ENCODE measurements at regions not wholly inside any gene's neighbourhood (a gene's known extent, or its start where the extent isn't known, plus 50 kb on each side); places are given as distances from the start of the nearest gene placed in this dataset.

DNA sequence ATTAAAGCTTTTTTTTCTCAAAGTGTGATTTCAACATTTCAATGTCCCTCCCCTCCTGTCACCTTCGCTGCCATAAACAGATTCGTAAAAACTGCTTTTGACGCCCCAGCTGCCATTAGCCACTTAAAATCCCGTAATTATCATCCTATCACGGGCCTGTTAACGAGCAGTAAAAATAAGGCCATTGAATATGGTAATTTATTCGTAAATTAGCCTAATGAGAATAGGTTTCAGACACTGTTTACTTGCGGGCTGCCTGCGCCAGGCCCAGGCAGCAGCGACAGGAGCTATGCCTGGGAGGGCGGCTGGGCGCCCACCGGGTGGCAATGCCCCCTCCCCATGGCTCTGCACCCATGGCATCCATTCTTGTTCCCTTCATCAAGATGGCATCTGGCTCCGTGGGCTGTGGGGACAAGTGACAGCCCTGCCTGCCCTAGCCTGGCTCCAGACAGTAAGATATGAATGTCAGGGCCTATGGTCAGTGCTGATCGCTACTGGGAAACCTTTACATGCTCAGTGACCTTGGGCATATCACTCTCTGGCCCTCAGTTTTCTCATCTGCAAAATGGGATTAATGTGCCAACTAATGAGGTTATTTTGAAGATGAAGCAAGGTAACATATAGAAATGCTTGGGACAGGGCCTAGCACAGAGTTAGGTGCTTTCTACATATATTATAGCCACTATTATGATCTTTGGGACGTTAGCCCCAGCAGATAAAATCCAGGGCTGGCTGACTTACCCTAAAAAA, 500.8 kb downstream of the MN1 start:
- no peak overlapping the region for H3K27ac ChIP-seq (ENCODE audit: low read length)
- no peaks in the 10 kb centered on the region for H3K9me3 ChIP-seq (ENCODE audit: control insufficient read depth in 2 of 2, low read length in 2 of 2)
- peaks cover 6% of the 10 kb centered on the region for H3K4me1 ChIP-seq (ENCODE audit: control insufficient read depth, insufficient read depth, low read length)
- no peak overlapping the region for H3K4me3 ChIP-seq (ENCODE audit: low read length in 2 of 2)
- H3K27me3 ChIP-seq (ENCODE audit: control insufficient read depth in 1 of 2, insufficient read depth in 2 of 2, low read length in 2 of 2) = peaks cover 0 to 17% of the 10 kb centered on the region in 2 donors
- H3K36me3 ChIP-seq (ENCODE audit: control insufficient read depth in 2 of 2, insufficient read depth in 2 of 2, low read length in 2 of 2) = no peaks in the 10 kb centered on the region
- H3K9ac ChIP-seq (ENCODE audit: low read length in 2 of 2) = no peak overlapping the region

DNA sequence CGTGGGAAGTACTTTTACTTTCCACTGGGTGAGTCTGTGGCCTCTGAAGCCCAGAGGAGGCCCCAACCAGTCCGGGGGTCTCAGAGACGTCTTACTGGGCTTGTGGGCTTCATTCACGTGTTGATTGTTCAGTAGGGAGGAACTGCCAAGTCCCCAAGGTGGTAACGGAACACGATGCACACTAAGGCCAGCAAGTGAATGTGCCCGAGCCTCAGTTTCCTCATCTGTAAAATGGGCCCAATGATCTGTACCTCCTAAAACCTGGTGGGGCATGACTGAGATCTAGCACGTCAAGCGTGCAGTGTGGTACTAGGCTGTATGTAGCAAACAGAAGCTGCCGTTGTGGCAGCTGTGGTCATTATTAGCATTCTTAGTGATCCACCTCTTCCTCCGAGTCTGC, 499.1 kb downstream of the MN1 start:
- Histone ChIP-seq H3K9ac (ENCODE audit: low read length in 2 of 2) (no peak overlapping the region), H3K36me3 (ENCODE audit: control insufficient read depth in 2 of 2, insufficient read depth in 2 of 2, low read length in 2 of 2) (no peaks in the 10 kb centered on the region), H3K4me1 (ENCODE audit: control insufficient read depth, insufficient read depth, low read length) (peaks cover 6% of the 10 kb centered on the region), H3K9me3 (ENCODE audit: control insufficient read depth in 2 of 2, low read length in 2 of 2) (no peaks in the 10 kb centered on the region), H3K4me3 (ENCODE audit: low read length in 2 of 2) (no peak overlapping the region), H3K27ac (ENCODE audit: low read length) (no peak overlapping the region), H3K27me3 (ENCODE audit: control insufficient read depth in 1 of 2, insufficient read depth in 2 of 2, low read length in 2 of 2) (peaks cover 0 to 4% of the 10 kb centered on the region in 2 donors)

DNA sequence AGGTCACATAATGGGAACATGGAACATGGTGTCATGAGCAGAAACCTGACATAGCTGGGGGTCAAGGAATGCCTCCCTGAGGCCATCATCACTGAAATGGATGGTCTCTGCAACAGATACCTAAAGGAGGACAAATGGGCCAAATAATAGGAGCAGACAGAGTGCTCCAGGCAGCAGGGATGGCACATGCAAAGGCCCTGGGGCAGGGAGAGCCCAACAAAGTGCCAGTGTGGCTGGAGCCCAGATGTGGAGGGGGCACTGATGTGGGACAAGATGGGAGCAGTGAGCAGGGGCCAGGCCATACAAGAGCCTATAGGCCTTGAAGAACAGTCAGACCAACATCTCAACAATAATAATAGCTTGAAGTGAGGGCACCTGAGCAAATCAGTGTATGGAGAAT, 497.8 kb downstream of the MN1 start:
- Histone ChIP-seq H3K36me3 (ENCODE audit: control insufficient read depth in 2 of 2, insufficient read depth in 2 of 2, low read length in 2 of 2) (no peaks in the 10 kb centered on the region), H3K4me3 (ENCODE audit: low read length in 2 of 2) (no peak overlapping the region), H3K27me3 (ENCODE audit: control insufficient read depth in 1 of 2, insufficient read depth in 2 of 2, low read length in 2 of 2) (peaks cover 0 to 2% of the 10 kb centered on the region in 2 donors), H3K9ac (ENCODE audit: low read length in 2 of 2) (no peak overlapping the region), H3K4me1 (ENCODE audit: control insufficient read depth, insufficient read depth, low read length) (peaks cover 6% of the 10 kb centered on the region), H3K27ac (ENCODE audit: low read length) (no peak overlapping the region), H3K9me3 (ENCODE audit: control insufficient read depth in 2 of 2, low read length in 2 of 2) (peaks cover 4 to 7% of the 10 kb centered on the region in 2 donors)

DNA sequence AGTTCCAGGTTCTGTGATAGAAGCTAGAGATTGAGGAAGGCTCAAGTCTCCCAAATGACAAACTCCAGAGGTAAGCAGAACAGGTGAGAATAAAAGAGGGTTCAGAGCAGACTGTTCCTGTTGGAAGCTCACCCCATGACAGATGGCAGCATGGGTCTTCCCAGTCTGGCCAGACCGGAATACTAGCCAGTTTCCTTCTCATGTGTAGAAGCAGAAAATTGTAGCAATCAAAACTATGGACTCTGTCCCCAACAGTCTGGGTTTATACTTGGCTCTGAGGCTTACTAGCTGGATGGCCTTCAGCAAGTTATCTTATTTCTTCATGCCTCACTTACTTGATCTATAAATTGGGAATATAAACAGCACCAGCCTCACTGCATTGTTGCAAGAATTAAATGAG, 494.8 kb downstream of the MN1 start:
- no peak overlapping the region for H3K9ac ChIP-seq (ENCODE audit: low read length in 2 of 2)
- H3K27ac ChIP-seq (ENCODE audit: low read length) = no peak overlapping the region
- H3K27me3 ChIP-seq (ENCODE audit: control insufficient read depth in 1 of 2, insufficient read depth in 2 of 2, low read length in 2 of 2) = peaks cover 0 to 4% of the 10 kb centered on the region in 2 donors

DNA sequence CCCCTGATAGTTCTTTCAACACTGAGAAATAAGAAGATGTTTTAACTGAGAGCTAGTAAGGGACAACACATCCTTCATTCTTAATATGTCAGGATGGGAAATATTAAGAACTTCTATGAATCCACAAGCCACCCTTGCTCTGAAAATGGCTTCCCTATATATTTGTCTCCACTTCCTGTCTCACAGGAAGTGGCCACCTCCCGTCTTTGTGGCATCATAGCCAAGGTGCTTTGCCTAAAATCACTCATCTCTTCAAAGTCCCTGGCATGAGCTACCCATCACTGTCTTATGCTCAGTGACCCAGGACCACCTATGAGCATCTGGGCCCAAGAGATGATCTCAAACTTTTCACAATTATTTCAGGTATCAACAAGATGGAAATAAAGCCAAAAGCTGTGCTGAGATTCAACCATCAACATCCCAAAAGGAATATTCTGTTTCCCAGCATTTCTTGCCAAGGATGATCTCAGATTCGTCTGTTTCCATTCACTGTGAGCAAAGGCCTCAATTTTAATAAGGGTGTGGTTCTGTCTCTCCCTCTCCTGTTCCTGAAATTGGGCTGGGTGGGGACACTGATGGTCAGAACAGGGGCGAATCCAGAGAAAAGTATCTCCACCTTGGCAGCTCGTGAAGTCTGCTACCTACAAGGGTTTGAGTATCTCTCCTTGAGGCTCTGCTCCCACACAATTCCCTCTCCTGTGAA, 493.9 kb downstream of the MN1 start:
- Histone ChIP-seq H3K9me3 (ENCODE audit: control insufficient read depth in 2 of 2, low read length in 2 of 2) (peaks cover 4 to 7% of the 10 kb centered on the region in 2 donors), H3K27me3 (ENCODE audit: control insufficient read depth in 1 of 2, insufficient read depth in 2 of 2, low read length in 2 of 2) (peaks cover 0 to 4% of the 10 kb centered on the region in 2 donors), H3K27ac (ENCODE audit: low read length) (no peak overlapping the region), H3K4me1 (ENCODE audit: control insufficient read depth, insufficient read depth, low read length) (peaks cover 1% of the 10 kb centered on the region), H3K9ac (ENCODE audit: low read length in 2 of 2) (no peak overlapping the region), H3K4me3 (ENCODE audit: low read length in 2 of 2) (no peak overlapping the region), H3K36me3 (ENCODE audit: control insufficient read depth in 2 of 2, insufficient read depth in 2 of 2, low read length in 2 of 2) (no peaks in the 10 kb centered on the region)

More for the DNA sequence above, 494.8 kb downstream of the MN1 start:
- H3K4me1 ChIP-seq (ENCODE audit: control insufficient read depth, insufficient read depth, low read length) = no peaks in the 10 kb centered on the region
- H3K4me3 ChIP-seq (ENCODE audit: low read length in 2 of 2) = no peak overlapping the region
- H3K36me3 ChIP-seq (ENCODE audit: control insufficient read depth in 2 of 2, insufficient read depth in 2 of 2, low read length in 2 of 2) = no peaks in the 10 kb centered on the region
- peaks cover 4 to 7% of the 10 kb centered on the region in 2 donors for H3K9me3 ChIP-seq (ENCODE audit: control insufficient read depth in 2 of 2, low read length in 2 of 2)

DNA sequence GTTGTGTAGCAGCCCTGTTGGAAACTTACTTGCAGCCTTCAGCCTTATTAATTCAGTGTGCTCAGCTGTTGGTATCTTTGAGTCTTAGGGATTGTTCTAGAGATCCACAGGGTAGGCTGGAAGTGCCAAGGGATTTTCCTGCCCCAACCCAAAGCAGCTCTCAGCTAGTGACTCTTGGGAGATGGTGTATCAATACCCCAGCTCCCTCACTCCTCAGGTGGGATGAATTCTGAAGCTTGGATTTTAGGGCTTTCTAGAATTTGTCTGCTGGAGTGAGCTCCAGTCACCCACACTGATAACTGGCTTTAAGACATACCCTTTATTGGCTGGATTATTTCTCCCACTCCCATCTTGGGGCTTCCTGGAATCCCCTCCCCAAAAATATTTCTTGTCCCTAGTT, 493.0 kb downstream of the MN1 start:
- Histone ChIP-seq H3K9me3 (ENCODE audit: control insufficient read depth in 2 of 2, low read length in 2 of 2) (peaks cover 4 to 7% of the 10 kb centered on the region in 2 donors), H3K36me3 (ENCODE audit: control insufficient read depth in 2 of 2, insufficient read depth in 2 of 2, low read length in 2 of 2) (no peaks in the 10 kb centered on the region), H3K27ac (ENCODE audit: low read length) (no peak overlapping the region), H3K27me3 (ENCODE audit: control insufficient read depth in 1 of 2, insufficient read depth in 2 of 2, low read length in 2 of 2) (peaks cover 0 to 2% of the 10 kb centered on the region in 2 donors), H3K4me3 (ENCODE audit: low read length in 2 of 2) (no peak overlapping the region), H3K4me1 (ENCODE audit: control insufficient read depth, insufficient read depth, low read length) (peaks cover 3% of the 10 kb centered on the region), H3K9ac (ENCODE audit: low read length in 2 of 2) (no peak overlapping the region)

DNA sequence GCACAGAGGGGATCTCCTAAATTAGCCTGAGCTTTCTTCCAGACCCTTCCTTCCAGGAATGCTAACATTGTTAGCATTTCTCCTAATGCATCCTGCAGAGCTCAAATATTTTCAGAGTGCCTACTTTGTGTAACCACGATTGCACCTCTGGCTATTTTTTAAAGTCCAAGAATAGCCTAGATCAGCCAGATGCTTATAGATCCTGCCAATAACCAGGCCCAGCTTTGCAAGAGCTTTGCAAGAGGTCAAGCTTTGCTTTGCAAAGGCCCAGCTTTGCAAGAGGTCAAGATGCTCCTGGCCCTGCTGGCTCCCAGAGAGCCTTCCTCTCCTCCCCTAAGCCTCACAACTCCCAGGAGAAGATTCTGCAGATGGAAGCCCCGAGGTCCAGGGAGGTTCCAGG, 491.9 kb downstream of the MN1 start:
- Histone ChIP-seq H3K4me1 (ENCODE audit: control insufficient read depth, insufficient read depth, low read length) (peaks cover 5% of the 10 kb centered on the region), H3K9ac (ENCODE audit: low read length in 2 of 2) (no peak overlapping the region), H3K9me3 (ENCODE audit: control insufficient read depth in 2 of 2, low read length in 2 of 2) (peaks cover 4 to 7% of the 10 kb centered on the region in 2 donors), H3K4me3 (ENCODE audit: low read length in 2 of 2) (no peak overlapping the region), H3K36me3 (ENCODE audit: control insufficient read depth in 2 of 2, insufficient read depth in 2 of 2, low read length in 2 of 2) (no peaks in the 10 kb centered on the region), H3K27ac (ENCODE audit: low read length) (no peak overlapping the region), H3K27me3 (ENCODE audit: control insufficient read depth in 1 of 2, insufficient read depth in 2 of 2, low read length in 2 of 2) (peaks cover 0 to 2% of the 10 kb centered on the region in 2 donors)

DNA sequence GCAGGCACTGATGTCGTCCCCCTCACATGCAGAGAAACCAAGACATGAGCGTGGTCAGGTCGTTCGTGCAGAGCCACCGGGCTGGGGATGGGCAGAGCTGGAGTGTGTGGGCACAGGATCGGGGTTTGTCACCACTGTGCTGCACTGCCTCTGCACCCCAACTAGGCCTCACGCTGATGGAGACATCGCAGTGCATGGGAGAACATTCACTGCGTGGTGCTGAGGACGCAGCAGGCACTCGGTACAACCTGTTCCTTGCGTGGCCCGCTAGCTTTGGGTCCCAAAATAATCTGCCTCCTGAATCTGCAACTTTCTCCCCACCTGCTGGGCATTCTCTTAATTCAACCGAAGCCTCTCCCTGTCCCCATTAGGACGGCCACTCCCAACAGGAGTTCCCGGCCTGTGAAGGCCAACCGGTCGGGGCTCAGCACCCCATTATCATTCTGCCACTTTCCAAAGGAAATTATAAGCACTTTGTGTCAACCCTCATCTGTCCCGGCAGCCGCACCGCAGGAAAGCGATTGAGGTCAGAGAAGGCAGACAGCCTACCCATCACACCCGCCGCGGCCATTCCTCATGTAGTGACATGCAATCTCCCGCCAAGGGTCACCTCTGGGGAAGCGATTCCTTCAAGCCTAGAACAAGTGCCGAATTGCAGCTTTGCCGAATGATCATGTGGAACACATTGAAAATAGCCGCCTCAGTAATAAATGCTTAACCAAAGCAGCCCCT, 490.4 kb downstream of the MN1 start:
- Histone ChIP-seq H3K27ac (ENCODE audit: low read length) (no peak overlapping the region), H3K9ac (ENCODE audit: low read length in 2 of 2) (no peak overlapping the region), H3K4me3 (ENCODE audit: low read length in 2 of 2) (no peak overlapping the region)

DNA sequence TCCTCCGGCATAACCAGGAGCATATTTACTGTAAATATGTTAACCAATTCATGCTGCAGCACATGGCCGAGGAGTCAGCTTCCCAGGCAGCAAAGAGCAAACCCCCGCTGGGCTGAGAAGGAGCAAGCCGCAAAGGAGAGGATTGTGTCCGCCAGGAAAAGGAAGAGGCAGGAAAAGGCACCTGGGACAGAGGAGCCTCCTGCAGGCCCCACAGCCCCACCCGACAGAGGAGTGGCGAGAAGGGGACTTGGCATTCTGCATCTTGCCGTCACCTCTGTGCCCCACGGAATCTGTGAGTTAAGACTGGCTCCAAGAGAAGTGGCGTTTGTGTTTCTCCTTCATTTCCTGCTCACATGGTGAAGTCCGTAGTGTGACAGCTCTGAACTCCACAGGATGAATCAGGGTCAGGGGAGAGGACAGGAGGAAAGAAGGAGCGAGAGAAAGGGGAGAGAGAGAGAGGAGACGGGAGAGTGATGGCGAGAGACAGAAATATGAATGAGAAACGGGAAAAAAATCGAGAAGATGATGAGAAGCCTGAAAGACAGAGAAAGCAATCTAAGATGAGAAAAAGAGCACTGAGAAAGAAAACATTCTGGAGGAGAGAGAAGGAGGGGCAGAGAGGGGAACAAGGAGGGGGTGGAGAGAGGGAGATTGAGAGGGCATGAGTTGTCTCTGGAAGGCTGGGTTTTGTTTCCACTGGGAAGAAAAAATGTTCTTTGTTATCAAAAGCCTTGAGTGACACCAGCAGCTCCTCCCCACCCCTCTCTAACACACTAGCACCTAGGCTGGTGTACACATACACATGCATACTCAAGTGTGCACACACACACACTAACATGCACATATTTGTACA, 489.6 kb downstream of the MN1 start:
- Histone ChIP-seq H3K4me1 (ENCODE audit: control insufficient read depth, insufficient read depth, low read length) (peaks cover 5% of the 10 kb centered on the region), H3K9ac (ENCODE audit: low read length in 2 of 2) (no peak overlapping the region), H3K27ac (ENCODE audit: low read length) (no peak overlapping the region), H3K27me3 (ENCODE audit: control insufficient read depth in 1 of 2, insufficient read depth in 2 of 2, low read length in 2 of 2) (peaks cover 0 to 2% of the 10 kb centered on the region in 2 donors), H3K9me3 (ENCODE audit: control insufficient read depth in 2 of 2, low read length in 2 of 2) (peaks cover 4 to 7% of the 10 kb centered on the region in 2 donors), H3K4me3 (ENCODE audit: low read length in 2 of 2) (no peak overlapping the region), H3K36me3 (ENCODE audit: control insufficient read depth in 2 of 2, insufficient read depth in 2 of 2, low read length in 2 of 2) (no peaks in the 10 kb centered on the region)

More for the DNA sequence above, 490.4 kb downstream of the MN1 start:
- Histone ChIP-seq H3K36me3 (ENCODE audit: control insufficient read depth in 2 of 2, insufficient read depth in 2 of 2, low read length in 2 of 2) (no peaks in the 10 kb centered on the region), H3K4me1 (ENCODE audit: control insufficient read depth, insufficient read depth, low read length) (peaks cover 5% of the 10 kb centered on the region), H3K27me3 (ENCODE audit: control insufficient read depth in 1 of 2, insufficient read depth in 2 of 2, low read length in 2 of 2) (peaks cover 0 to 2% of the 10 kb centered on the region in 2 donors), H3K9me3 (ENCODE audit: control insufficient read depth in 2 of 2, low read length in 2 of 2) (peaks cover 4 to 7% of the 10 kb centered on the region in 2 donors)

DNA sequence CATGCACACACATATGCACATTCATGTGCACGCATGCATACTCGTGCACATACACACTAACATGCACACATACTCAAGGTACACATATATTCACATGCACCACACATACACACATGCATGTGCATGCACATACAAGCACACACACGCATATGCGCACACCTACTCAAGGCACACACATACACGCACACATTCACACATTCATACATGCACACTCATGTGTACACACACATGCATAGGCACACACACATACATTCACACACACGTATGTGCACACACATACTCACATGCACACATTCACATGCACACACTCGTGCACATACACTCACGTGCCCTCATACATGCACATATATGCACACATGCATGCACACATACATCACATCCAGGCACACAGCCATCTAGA, 489.0 kb downstream of the MN1 start:
- Histone ChIP-seq H3K9ac (ENCODE audit: low read length in 2 of 2) (no peak overlapping the region), H3K4me1 (ENCODE audit: control insufficient read depth, insufficient read depth, low read length) (peaks cover 5% of the 10 kb centered on the region), H3K4me3 (ENCODE audit: low read length in 2 of 2) (no peak overlapping the region), H3K27ac (ENCODE audit: low read length) (no peak overlapping the region), H3K36me3 (ENCODE audit: control insufficient read depth in 2 of 2, insufficient read depth in 2 of 2, low read length in 2 of 2) (no peaks in the 10 kb centered on the region), H3K27me3 (ENCODE audit: control insufficient read depth in 1 of 2, insufficient read depth in 2 of 2, low read length in 2 of 2) (peaks cover 0 to 2% of the 10 kb centered on the region in 2 donors), H3K9me3 (ENCODE audit: control insufficient read depth in 2 of 2, low read length in 2 of 2) (peaks cover 4 to 7% of the 10 kb centered on the region in 2 donors)

All from stomach smooth muscle (tissue), 2 donors.